Inflammatory macrophage treated with lipopolysaccharide for 4 hours (primary cell): ENCODE measurements at regions not wholly inside any gene's neighbourhood (a gene's known extent, or its start where the extent isn't known, plus 50 kb on each side); places are given as distances from the start of the nearest gene placed in this dataset.
"Not testable (repeated sequence)": the region's sequence is repeated elsewhere in the genome, so short reads cannot be mapped to it uniquely, and the experiment has no call there.

Experiments used
- DNase-seq: peaks from one replicate; pipeline ENCODE4 v3.0.0-alpha.2; 2020

DNA sequence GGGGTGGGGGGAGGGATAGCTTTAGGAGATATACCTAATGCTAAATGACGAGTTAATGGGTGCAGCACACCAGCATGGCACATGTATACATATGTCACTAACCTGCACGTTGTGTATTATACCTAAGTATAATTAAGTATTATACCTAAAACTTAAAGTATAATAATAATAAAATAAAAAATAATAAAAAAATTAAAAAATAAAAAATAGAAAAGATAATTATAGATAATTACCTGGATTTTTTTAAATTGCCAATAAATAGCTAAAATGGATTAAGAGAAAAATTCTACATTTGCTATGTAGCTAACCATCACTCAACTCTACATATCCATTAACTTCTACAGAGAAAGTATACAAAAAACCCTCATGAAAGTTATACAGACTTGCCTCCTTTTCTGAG, 747.3 kb downstream of the LRRIQ3 start:
- DNase-seq: not testable (repeated sequence)

DNA sequence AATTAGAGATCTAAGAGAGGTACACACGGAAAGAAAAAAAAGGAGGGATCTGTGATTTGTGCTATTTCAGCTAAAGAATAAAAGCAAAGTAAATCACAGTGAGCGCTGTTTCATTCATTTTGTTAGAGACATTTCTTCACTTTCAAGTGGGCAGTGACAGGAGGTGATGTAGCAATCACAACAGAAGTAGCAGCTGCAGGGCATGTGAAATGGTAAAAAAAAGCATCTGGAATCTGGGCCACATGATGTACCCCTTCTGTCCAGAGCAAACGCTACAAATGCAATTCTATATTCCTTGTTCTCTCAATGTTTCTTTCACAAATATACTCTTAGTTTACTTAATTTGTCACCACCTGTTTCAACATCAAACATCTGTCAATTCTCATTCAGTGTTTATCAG, 786.5 kb downstream of the LRRIQ3 start:
- no peak for DNase-seq

DNA sequence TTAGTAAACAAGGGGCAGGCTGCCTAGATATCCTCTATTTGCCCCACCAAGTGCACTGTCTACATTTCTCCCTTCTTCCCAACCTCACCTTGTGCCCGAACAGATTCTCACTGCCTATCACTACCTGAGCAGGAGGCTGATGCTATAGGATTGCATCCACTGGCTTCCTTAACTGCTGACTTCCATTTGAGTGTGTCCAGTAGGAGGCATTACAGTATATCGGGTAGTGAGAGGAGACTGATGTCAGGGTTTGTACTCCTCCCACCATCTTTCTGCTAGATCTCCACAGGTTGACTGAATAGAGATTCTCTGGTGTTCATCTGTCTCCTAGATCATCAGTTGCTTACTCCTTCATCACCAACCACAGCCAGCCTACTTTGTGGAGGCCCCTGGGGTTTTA, 796.3 kb downstream of the LRRIQ3 start:
- DNase-seq: no peak

DNA sequence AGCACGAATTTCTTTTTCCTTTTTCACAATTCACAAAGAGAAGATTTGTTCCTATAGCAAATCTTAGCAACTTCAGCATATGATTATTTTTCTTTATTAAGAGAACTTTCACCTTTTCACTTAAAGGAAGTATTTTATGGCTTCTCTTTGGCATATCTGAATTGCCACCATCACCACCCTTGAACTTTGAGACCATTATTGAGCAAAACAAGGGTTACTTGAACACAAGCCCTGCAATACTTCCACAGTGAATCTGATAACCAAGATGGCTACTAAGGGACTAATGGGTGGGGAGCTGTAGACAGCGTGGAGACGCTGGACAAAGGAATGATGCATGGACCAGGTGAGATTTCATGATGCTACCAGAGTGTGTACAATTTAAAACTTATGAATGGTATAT, 815.0 kb downstream of the LRRIQ3 start:
- DNase-seq: no peak

DNA sequence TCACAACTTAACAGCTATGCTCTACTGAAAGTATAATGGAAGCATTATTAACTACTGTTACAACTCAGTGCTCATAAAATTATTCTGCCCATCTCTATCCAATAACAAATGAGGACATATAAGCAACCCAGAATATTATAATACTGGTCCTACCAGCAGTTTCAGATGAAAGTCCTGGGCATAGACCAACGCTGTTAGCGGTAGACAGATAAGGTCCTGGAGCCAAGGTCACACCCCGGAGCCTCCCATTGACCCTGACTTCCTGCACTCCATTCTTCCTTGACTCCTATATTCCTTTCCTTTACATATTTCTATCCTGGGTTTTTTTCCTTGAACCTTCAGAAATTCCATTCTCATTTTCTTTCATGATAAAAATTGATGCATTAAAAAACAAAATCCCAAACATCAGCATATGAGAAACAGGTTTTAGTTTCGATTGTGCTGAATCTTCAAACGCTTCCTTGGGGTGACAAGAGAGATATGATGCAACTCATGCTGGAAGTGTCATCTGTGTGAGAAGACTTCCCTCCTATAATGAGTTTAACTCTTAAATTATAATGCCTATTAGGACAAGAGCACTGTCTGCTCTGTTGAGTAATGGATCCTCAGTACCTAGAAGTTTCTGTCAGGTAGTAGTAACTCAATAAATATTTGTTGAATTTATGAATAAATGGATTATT, 831.1 kb downstream of the LRRIQ3 start:
- no peak for DNase-seq

DNA sequence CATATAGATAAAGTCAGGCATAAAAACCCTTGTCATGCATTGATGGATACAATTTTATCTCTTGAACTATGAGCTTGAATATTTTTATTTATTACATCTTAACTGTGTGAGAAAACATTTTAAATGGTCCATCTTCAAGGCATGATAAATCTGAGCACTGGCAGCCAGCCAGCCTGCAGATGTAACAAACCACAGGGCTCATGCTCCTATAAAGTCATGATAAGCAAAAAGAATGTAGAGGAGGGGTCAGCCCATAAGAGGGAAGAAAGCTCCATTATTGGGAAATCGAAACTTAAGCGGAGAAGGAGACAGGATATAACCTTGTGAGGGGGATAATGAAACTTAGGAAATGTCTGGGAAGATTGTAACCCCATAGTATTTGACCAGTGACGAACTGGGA, 839.0 kb downstream of the LRRIQ3 start:
- DNase-seq: no peak

DNA sequence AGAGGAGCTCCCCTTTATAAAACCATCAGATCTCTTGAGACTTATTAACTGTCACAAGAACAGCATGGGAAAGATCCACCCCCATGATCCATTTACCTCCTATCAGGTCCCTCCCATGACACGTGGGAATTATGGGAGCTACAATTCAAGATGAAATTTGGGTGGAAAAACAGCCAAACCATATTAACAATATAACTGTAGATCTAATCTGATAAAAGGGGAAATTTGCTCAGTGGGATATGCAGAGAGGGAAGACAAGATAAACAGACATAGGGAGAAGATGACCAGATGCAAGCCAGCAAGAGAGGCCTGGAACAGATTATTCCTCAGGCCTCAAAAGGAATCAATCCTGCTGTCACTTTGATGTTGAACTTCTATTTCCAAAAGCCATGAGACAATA, 841.5 kb downstream of the LRRIQ3 start:
- DNase-seq: no peak

DNA sequence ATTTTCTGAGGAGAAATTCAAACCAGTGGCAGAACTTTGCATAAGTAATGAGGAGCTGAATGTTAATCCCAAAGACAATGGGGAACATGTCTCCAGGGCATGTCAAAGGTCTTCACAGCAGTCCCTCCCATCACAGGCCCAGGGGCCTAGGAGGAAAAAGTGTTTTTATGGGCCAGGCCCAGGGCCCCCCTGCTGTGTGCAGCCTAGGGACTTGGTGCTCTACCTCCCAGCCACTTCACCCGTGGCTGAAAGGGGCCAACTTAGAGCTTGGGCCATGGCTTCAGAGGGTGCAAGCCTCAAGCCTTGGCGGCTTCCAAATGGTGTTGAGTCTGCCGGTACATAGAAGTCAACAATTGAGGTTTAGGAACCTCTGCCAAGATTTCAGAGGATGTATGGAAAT, 854.0 kb downstream of the LRRIQ3 start:
- no peak for DNase-seq

DNA sequence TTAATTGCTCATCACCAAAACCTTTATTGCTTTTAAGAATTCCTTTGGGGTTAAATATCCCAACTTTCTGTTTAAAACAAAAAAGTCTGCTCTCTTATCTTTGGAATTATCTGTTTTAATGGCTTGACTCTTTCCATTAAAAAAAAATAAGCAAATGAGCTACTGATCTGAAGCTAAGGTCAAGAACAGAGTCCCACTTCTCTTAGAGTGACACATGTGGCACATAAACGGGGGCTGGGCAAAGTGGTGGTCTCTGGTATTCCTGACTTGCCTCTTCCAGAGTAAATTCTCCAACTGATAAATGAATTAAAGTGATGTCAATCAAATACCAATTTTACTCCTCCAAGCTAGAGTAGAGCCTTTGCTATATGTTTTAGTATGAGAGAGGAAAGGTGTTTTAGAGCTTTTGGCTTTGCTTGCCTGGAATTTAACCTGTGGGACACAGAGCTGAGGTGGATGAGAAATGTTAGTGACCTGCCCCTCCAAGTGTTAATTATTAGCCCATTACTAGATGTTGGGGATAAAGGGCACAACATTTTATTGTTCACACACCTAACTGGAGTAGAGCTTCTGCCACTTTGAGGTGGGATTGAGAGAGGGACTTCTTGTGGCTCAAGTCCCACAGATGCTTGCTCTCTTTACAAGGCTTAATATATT, 864.0 kb downstream of the LRRIQ3 start:
- no peak for DNase-seq

DNA sequence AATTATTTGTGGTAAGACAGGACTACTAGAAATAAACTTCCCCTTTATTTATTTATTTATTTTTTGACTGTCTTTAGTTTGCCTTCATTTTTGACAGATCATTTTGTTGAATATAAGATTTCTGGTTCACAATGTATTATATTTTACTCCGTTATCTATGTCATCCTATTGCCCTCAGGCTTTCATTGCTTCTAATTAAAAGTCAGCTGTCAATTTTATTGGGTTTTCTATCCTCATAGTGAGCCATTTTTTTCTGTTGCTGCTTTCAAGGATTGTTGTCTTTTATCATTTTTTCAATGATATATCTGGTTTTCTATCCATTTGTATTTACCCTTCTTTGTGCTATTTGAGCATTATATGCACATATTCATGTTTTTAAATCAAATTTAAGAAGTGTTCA, 866.2 kb downstream of the LRRIQ3 start:
- DNase-seq: no peak

DNA sequence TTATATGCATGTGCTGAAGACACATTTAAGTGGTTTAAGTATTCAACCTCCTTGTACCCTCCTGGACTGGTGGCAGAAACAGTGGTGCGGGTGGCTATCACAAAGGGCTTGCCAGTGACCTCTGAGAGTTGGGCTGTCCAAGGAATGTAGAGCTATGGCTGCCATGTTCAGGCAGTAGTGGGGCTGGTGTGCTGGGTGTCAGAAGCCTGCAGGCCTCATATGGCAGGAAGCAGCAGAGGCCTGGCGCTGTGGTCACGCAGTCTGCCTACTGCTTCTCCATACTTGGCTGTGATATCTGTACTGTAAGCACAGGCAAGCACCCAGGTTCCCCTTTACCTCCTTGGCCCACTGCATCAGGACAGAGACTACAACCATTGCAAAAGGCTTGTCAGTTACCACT, 870.0 kb downstream of the LRRIQ3 start:
- no peak for DNase-seq

DNA sequence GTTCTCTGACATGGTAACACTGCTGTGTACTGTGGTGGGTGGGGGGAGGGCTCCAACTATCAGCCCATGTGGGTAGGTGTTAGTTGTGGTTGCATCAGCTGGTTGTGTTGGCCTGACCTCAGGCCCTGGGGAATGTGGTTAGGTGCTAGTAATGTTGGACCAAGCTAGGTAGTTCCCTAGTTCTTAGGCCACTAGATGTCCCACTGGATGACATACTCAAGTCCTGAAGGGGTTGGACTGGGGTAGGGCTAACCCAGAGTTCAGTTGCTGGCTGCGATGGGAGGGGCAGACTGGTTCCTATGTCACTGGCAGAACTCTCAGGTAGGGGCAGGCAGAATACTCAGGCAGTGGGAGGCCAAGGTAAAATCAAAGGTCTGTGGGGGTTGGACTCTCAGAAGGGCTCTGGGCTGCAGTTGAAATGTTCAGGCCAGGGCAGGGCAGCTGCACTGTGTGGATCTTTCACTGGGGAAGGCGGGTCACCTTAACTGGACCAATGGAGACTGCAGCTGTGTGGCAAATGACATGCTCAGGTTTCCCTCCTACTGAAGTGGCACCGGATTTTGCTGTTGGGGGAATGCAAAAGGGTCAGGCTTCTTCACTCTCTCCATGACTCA, 870.7 kb downstream of the LRRIQ3 start:
- DNase-seq: no peak

DNA sequence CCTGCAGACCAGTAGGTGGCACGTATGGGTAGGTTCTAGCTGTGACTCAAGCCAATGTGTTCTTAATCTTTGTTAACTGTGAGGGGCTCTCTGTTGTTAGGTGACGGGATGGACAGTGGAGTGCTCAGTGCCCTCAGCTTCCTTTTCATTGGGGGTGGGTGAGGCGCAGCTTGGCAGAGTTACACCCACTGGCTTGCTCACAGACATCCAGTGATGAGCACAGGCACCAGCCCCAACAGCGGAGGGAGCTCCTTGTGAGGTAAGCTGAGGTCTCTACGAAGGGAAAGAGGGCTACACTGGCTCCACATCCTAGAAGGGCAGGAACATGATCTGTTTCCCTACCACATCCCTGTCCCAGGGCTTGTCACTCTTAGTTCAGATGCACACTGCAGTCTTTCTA, 871.3 kb downstream of the LRRIQ3 start:
- DNase-seq: no peak

DNA sequence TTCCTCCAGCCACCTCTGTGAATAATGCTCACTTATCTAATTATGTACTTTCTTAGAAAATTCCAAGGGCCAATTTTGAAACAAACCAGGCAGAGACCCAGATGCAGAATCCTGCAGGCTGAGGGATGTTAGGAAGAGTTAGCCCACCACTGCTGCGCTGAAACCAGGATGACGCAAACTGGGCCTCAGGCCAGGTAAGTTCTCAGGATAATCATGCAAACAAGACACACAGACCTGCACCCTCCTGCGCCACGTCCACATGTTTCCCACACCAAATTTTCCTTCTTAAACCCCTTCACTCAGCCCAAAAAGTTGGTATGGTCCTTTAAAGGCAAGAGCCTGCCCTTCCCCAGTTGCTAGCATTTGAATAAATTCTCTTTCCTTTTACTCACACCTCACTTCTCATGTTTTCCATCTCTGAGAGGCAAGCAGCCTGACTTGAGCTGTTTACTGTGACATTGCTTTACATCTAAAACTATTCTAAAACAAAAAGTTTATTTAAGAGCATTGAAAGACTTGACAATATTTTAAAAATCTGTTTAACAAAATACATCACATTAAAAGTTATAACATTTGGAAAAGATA, 887.1 kb downstream of the LRRIQ3 start:
- DNase-seq: no peak

DNA sequence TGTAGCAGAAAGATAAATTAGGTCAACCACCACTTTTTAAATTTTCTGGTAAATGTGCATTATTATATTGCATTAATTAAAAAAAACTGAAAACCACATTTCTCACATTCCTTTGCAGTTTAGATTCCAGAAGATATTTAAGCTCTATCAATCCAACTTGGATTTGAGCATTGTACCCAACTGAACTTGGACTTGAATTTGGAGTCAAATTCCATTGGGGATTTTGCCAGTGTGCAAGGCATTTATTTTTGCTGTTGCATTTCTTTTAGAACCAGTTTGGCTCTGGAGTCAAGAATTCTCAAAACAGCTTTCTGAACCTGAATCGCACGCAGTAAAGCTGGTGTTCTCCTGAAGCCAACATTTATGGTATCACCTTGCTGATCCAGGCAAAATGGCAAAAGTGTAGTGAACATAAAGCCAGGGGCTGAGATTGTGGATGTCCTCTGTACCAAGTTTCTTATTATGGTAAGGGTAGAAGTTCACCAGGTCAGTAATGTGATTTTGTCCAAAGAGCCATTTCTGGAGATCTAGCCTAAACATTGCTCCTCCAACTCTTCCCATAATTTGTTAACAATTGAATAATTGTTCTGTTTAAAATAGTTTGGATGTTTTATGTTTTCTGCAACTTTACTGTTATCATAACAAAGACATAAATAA, 890.9 kb downstream of the LRRIQ3 start:
- no peak for DNase-seq

DNA sequence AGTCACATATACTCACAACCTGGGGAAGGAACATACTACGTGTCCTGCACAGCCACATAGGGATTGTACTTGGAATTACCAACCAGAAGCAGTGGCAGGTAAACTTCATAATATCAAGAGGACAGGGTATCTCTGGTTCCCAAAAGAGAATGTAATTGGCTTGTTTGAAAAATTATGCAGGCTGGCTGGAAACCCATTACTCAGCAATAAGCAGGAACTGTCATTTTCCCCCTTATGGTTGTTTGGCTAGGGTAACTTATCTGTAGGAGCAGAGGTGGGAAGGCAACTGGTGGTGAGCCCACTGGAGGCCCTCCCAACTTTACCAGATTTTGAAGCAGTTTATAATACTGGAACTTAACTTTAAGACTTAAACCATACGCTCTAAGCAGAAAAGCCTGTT, 924.1 kb downstream of the LRRIQ3 start:
- no peak for DNase-seq

DNA sequence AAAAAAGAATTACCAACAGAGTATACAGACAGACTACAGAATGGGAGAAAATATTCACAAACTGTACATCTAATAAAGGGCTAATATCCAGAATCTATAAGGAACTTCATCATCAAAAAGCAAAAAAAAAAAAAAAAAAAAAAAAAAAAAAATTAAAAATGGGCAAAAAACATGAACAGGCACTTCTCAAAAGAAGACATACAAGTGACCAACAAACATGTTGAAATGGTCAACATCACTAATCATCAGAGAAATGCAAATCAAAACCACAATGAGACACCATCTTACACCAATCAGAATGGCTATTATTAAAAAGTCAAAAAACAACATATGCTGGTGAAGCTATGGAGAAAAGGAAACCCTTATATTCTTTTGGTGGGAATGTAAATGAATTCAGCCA, 952.8 kb downstream of the LRRIQ3 start:
- DNase-seq: not testable (repeated sequence)

DNA sequence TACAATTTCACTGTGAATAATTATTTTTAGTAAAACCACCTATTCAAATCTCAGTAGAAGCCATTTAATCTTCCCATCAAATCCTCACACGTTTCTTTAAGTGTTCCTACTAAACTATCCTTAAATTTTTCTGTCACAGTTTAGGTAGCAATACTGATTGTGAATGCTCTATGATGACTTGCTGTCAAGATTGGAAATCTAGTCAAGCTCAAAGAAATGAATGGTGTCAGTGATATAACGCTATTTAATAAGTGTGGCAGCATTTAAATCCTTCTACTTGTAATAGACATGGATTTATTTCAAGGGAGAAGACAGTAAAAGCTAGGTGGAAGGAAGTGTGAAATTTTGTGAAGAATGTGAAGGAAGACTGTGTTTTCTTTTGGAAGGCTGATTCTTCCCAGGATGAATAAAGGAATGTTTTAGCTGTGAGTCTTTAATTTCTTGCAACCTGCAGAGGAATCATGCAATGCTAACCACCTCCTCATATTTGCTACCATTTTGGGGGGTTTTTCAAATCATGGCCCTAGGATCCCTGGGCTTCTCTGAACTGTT, 936.7 kb upstream of the NEGR1 start:
- no peak for DNase-seq

DNA sequence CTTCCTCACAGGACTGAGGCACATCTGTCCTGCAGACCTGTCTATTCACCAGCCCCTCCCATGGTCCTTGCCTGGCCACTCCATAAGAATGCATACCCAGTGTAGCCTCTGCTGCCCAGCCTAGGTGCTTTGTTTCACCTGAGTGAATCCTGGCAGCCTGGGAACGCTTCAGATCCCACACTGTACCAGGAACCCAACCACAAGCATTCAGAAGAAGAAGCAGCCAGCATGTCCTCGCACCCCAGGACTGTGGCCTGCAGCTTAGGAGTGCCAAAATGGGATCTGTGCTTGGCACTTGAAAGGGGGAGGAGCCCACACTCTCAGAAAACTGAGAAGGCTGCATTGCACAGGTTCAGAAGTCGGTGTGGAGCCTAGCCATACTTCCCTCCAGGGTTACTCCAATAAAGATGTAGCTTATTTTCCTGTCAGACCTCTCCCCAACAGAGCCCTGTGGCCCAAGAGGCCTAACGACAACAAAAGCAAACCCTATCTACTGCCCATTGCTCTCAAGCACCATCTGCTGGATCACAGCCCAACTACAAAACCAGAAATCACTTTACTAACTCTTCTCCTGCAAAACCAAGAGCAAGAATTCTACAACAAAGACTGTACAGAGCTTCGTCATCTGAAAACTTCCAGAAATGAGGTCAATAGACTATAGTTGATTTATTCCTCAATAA, 923.1 kb upstream of the NEGR1 start:
- DNase-seq: no peak

DNA sequence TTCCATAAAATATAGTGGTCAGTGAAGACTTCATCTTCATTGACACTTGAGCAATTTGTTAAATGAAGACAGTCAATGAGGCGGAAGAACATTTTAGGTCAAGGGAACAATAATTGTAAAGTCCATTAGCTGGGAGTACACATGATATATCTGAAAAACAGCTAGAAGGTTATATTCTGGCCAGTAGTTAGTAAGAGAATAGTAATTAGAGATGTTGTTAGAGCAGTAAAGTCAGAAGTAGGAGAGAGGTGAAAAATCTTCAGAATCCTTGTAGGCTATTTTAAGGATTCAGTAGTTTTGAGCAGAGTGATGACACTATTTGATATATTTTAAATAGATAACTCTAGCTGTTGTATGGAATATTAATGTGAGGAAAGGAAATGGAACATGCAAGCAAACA, 915.6 kb upstream of the NEGR1 start:
- no peak for DNase-seq

DNA sequence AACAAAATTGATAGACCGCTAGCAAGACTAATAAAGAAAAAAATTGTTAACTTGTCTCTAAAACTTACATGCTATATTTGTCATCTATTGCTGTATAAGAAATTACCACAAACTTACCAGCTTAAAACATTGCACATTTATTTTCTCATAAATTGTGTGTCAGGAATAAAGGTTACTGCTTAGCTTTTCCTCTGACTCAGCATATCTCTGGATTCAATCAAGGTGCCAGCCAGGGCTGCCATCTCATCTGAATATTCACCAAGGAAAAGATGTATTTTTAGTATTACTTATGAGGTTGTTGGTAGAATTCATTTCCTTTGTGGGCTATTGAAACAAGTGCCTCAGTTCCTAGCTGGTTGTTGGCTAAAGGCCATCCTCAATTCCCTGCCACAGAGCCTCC, 912.6 kb upstream of the NEGR1 start:
- no peak for DNase-seq

DNA sequence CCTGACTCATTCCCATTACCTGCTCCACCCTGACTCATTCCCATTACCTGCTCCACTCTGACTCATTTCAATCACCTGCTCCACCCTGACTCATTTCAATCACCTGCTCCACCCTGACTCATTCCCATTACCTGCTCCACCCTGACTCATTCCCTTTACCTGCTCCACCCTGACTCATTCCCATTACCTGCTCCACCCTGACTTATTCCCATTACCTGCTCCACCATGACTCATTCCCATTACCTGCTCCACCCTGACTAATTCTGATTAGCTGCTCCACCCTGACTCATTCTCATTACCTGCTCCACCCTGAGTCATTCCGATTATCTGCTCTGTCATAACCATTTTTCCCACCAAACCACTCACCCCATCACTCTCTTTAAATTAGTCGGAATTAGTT, 901.2 kb upstream of the NEGR1 start:
- DNase-seq: not testable (repeated sequence)

DNA sequence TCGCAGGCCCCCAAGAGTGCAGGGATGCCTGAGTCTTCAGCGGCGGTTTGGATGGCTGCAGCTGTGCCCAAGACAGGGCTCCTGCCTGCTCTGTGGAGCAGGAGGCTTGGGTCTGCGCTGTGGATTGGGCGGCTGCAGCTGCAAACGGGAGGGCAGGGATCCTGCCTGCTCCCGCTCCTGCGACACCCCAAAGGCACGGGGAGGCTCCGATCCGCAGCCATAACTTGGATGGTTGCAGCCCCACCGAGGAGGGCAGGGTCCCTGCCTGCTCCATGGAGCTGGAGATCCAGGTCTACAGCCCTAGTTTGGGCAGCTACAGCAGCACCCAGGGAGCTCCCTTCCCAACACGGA, 898.8 kb upstream of the NEGR1 start:
- no peak for DNase-seq
